GM21367 (cell line): ENCODE measurements at regions not wholly inside any gene's neighbourhood (a gene's known extent, or its start where the extent isn't known, plus 50 kb on each side); places are given as distances from the start of the nearest gene placed in this dataset.
A peak's percentile ranks its signal among the peaks of the same experiment; 100 is the strongest.
"Not testable (repeated sequence)": the region's sequence is repeated elsewhere in the genome, so short reads cannot be mapped to it uniquely, and the experiment has no call there.

Experiments used
- ATAC-seq: cut with Tn5 transposase; IDR thresholded peaks from one replicate; pipeline ENCODE4 v1.9.1; 2021; ENCODE audit not compliant: unreplicated experiment

GRCh38 chr2:64908406-64908805 lies 80.8 kb upstream of the SLC1A4 start:
- ATAC-seq, result no peak

- no peak for ATAC-seq
Measured at GRCh38 chr2:64910523-64910922, 78.7 kb upstream of the SLC1A4 start.

- ATAC-seq, result no peak
Measured at GRCh38 chr2:64910972-64911433, 78.2 kb upstream of the SLC1A4 start.

GRCh38 chr2:64913357-64913869 lies 75.8 kb upstream of the SLC1A4 start:
- ATAC-seq, result no peak

- no peak for ATAC-seq
Measured at GRCh38 chr2:64914247-64914646, 75.0 kb upstream of the SLC1A4 start.

GRCh38 chr2:64914735-64915509 lies 74.3 kb upstream of the SLC1A4 start:
- ATAC-seq, result peak; percentile 51

GRCh38 chr2:64915510-64915900 lies 73.7 kb upstream of the SLC1A4 start:
- ATAC-seq, result no peak

- ATAC-seq, result no peak
Measured at GRCh38 chr2:64918220-64918886, 70.8 kb upstream of the SLC1A4 start.

- no peak for ATAC-seq
Measured at GRCh38 chr2:64919261-64919660, 69.9 kb upstream of the SLC1A4 start.

- ATAC-seq, result no peak
Measured at GRCh38 chr2:64922482-64923384, 66.5 kb upstream of the SLC1A4 start.

GRCh38 chr2:64923385-64923710 lies 65.9 kb upstream of the SLC1A4 start:
- ATAC-seq, result no peak

GRCh38 chr2:64924170-64924934 lies 64.8 kb upstream of the SLC1A4 start:
- ATAC-seq, result no peak

- not testable (repeated sequence) for ATAC-seq
Measured at GRCh38 chr2:64925930-64926722, 63.1 kb upstream of the SLC1A4 start.

GRCh38 chr2:64928813-64929212 lies 60.4 kb upstream of the SLC1A4 start:
- ATAC-seq, result no peak

- no peak for ATAC-seq
Measured at GRCh38 chr2:64929333-64929732, 59.9 kb upstream of the SLC1A4 start.

GRCh38 chr2:64930258-64930671 lies 58.9 kb upstream of the SLC1A4 start:
- ATAC-seq, result no peak

GRCh38 chr2:64931246-64932115 lies 57.7 kb upstream of the SLC1A4 start:
- no peak for ATAC-seq

- no peak for ATAC-seq
Measured at GRCh38 chr2:64932116-64932370, 57.2 kb upstream of the SLC1A4 start.
